Esophagus muscularis mucosa (tissue), 3 donors: ENCODE measurements at regions not wholly inside any gene's neighbourhood (a gene's known extent, or its start where the extent isn't known, plus 50 kb on each side); places are given as distances from the start of the nearest gene placed in this dataset.

Source experiments
- CTCF ChIP-seq, 3 experiments: fragments of 200-600 bp in 2 of 3; fragments of 450-650 bp in 1 of 3; sonication (generic) in 2 of 3; IDR thresholded peaks; one replicate each; pipeline ENCODE4 v1.5.1; 2017 to 2019; ENCODE audit warnings: antibody characterized with exemption in 3 of 3, mild to moderate bottlenecking in 2 of 3, moderate library complexity in 1 of 3
- POLR2AphosphoS5 ChIP-seq, 2 donors: sonication (generic); formaldehyde crosslinking; IDR thresholded peaks; one replicate each; pipeline ENCODE4 v1.6.1; 2017; ENCODE audit warnings: antibody characterized with exemption in 2 of 2

- TF ChIP-seq POLR2AphosphoS5 (IDR thresholded peaks at IDR 0.05): no peak
- TF ChIP-seq CTCF (IDR thresholded peaks at IDR 0.05): no peak
Observed at GRCh38 chr2:126761256-126761980, 105.5 kb downstream of the GYPC start.
